K562 (cell line): ENCODE measurements at regions not wholly inside any gene's neighbourhood (a gene's known extent, or its start where the extent isn't known, plus 50 kb on each side); places are given as distances from the start of the nearest gene placed in this dataset.

ENCODE experiments used
- ATAC-seq: fragments of 200-7000 bp; cut with Tn5 transposase; 3 replicates; pipeline ENCODE4 v1.9.1; 2020; ENCODE audit warnings: moderate library complexity
- BruUV-seq: library from RNA; stranded (reverse); fragments of 400-500 nt; replicated peaks from 2 replicates; lab custom pipeline; 2021; lab: Mats Ljungman, UMichigan
- CTCF ChIA-PET: fragments of 300-600 bp; formaldehyde crosslinking; extraction: SDS; loops from one replicate; lab custom pipeline; 2021; ENCODE audit warnings: low intra/inter-chr PET ratio; lab: Yijun Ruan, JAX
- POLR2A ChIA-PET: fragments of 300-600, 350-650 bp; sonication (Branson Sonifier 250); formaldehyde crosslinking; extraction: SDS; loops from one replicate; lab custom pipeline; 2021; ENCODE audit warnings: antibody characterized with exemption, inconsistent platforms; lab: Yijun Ruan, JAX
- DNase-seq, 4 experiments: peaks; one replicate each; pipeline versions ENCODE4 v3.0.0 to v3.0.0-alpha.2; 2011 to 2018; ENCODE audit warnings: low spot score in 3 of 4, mixed read lengths in 3 of 4; ENCODE audit errors: extremely low read depth in 1 of 4
- FAIRE-seq: peaks from 2 replicates; lab custom pipeline; 2011; peaks lifted over from hg19 to GRCh38; lab: Jason Lieb, UNC
- H2AFZ ChIP-seq: 2 replicates; pipeline ENCODE4 v1.6.0; 2011; ENCODE audit warnings: low read depth, low read length, control low read depth, inconsistent platforms
- H3K27ac ChIP-seq: fragments of 200-600 bp; 3 replicates; pipeline ENCODE4 v1.8.0; 2011; ENCODE audit warnings: low read depth, mild to moderate bottlenecking, control low read depth, inconsistent platforms, low read length, moderate library complexity, mixed read lengths; ENCODE audit errors: extremely low read depth
- H3K27me3 ChIP-seq, 2 experiments: fragments of 300-600 bp in 1 of 2; 2 replicates in 1 of 2; 3 replicates in 1 of 2; pipeline versions ENCODE4 v1.6.0 to v1.8.0; 2011; ENCODE audit warnings: inconsistent platforms in 2 of 2, low read length in 2 of 2, mild to moderate bottlenecking in 1 of 2, mixed read lengths in 1 of 2, moderate library complexity in 1 of 2; ENCODE audit not compliant: control insufficient read depth in 2 of 2, insufficient read depth in 2 of 2
- H3K36me3 ChIP-seq: fragments of 300-600 bp; 3 replicates; pipeline ENCODE4 v1.8.0; 2011; ENCODE audit warnings: mild to moderate bottlenecking, low read length, inconsistent platforms; ENCODE audit not compliant: control insufficient read depth, insufficient read depth
- H3K4me1 ChIP-seq, 2 experiments: fragments of 200-600 bp in 1 of 2; replicated peaks in 1 of 2; 2 replicates in 1 of 2; 3 replicates in 1 of 2; pipeline versions ENCODE4 v1.5.1 to v1.8.0; 2011; ENCODE audit warnings: inconsistent platforms in 2 of 2, low read length in 2 of 2, mild to moderate bottlenecking in 1 of 2, mixed read lengths in 1 of 2, moderate library complexity in 1 of 2; ENCODE audit not compliant: control insufficient read depth in 2 of 2, insufficient read depth in 2 of 2
- H3K4me2 ChIP-seq: 2 replicates; pipeline ENCODE4 v1.6.1; 2011; ENCODE audit warnings: low read length, control low read depth, inconsistent platforms, mixed read lengths; ENCODE audit not compliant: insufficient read depth
- H3K4me3 ChIP-seq: fragments of 200-600 bp; sonication (generic), shearing (Covaris generic); 2 replicates; pipeline ENCODE4 v1.5.1; 2016; ENCODE audit warnings: control low read depth, inconsistent platforms
- H3K79me2 ChIP-seq: fragments of 200-600 bp; 3 replicates; pipeline ENCODE4 v1.8.0; 2011; ENCODE audit warnings: low read length, inconsistent platforms; ENCODE audit not compliant: control insufficient read depth, insufficient read depth
- H3K9ac ChIP-seq, 2 experiments: 2 replicates each; pipeline versions ENCODE4 v1.6.0 to v1.6.1; 2011; ENCODE audit warnings: low read depth in 2 of 2, low read length in 2 of 2, control low read depth in 1 of 2, inconsistent platforms in 1 of 2, mild to moderate bottlenecking in 1 of 2, mixed read lengths in 1 of 2; ENCODE audit not compliant: insufficient read depth in 1 of 2
- H3K9me1 ChIP-seq: one replicate; pipeline ENCODE4 v1.6.0; 2011; ENCODE audit warnings: inconsistent platforms, mild to moderate bottlenecking, low read length, moderate library complexity; ENCODE audit not compliant: control insufficient read depth, insufficient read depth
- H3K9me3 ChIP-seq: replicated peaks from 2 replicates; pipeline ENCODE4 v1.5.1; 2011; ENCODE audit warnings: low read depth, low read length, inconsistent platforms; ENCODE audit not compliant: control insufficient read depth, insufficient read depth
- H4K20me1 ChIP-seq: replicated peaks from 2 replicates; pipeline ENCODE4 v1.6.1; 2011; ENCODE audit warnings: low read length, inconsistent platforms, mixed read lengths; ENCODE audit not compliant: control insufficient read depth, insufficient read depth
- ARID4B ChIP-seq: sonication (generic); formaldehyde crosslinking; IDR thresholded peaks from 2 replicates; pipeline ENCODE4 v1.8.0; 2022; ENCODE audit warnings: mild to moderate bottlenecking, missing genetic modification reagents
- BCOR ChIP-seq: fragments of 450-650 bp; IDR thresholded peaks from 2 replicates; pipeline ENCODE4 v1.6.1; 2016
- BDP1 ChIP-seq: IDR thresholded peaks from 3 replicates; pipeline ENCODE4 v1.6.1; 2011; ENCODE audit not compliant: insufficient read length, insufficient read depth
- GATA2 ChIP-seq: sonication (generic); formaldehyde crosslinking; IDR thresholded peaks from 2 replicates; pipeline ENCODE4 v1.4.0; 2020; ENCODE audit warnings: mild to moderate bottlenecking, missing genetic modification reagents
- HDAC8 ChIP-seq: fragments of 450-650 bp; IDR thresholded peaks from 2 replicates; pipeline ENCODE4 v1.6.1; 2016; ENCODE audit warnings: mild to moderate bottlenecking, missing genetic modification characterization, moderate library complexity, missing compliant biosample characterization
- KAT2B ChIP-seq: IDR thresholded peaks from one replicate; pipeline ENCODE4 v1.6.1; 2012; ENCODE audit warnings: low read depth, mild to moderate bottlenecking, control low read depth, inconsistent platforms, low read length, moderate library complexity
- LEF1 ChIP-seq: fragments of 450-650 bp; IDR thresholded peaks from 2 replicates; pipeline ENCODE4 v1.6.1; 2016; ENCODE audit warnings: mild to moderate bottlenecking
- NCOA4 ChIP-seq: fragments of 450-650 bp; IDR thresholded peaks from 2 replicates; pipeline ENCODE4 v1.6.1; 2018; ENCODE audit warnings: mild to moderate bottlenecking; ENCODE audit not compliant: partially characterized antibody
- RHOXF2B ChIP-seq: fragments of 250-450 bp; sonication (Bioruptor Pico); conservative IDR thresholded peaks from 2 replicates; pipeline ENCODE4 v1.5.1; 2021
- SMAD1 ChIP-seq: fragments of 150-350 bp; IDR thresholded peaks from 2 replicates; pipeline ENCODE4 v1.6.1; 2014; ENCODE audit warnings: low read length, low read depth; ENCODE audit not compliant: partially characterized antibody
- in situ Hi-C: fragments of 300-500 bp; cut with MboI; formaldehyde crosslinking; loops from 4 replicates; pipeline ENCODE4 v1.15.0; 2018; ENCODE audit warnings: inconsistent platforms, mixed read lengths
- intact Hi-C: fragments of 100-400 bp; cut with micrococcal nuclease; formaldehyde crosslinking; loops from 2 replicates; pipeline ENCODE4 v1.14.2; 2022
- TF ChIP-seq, protein P1 (sequence below): fragments of 450-650 bp; formaldehyde crosslinking; IDR thresholded peaks from 2 replicates; pipeline ENCODE4 v1.4.0; 2022; ENCODE audit warnings: missing genetic modification characterization

DNA sequence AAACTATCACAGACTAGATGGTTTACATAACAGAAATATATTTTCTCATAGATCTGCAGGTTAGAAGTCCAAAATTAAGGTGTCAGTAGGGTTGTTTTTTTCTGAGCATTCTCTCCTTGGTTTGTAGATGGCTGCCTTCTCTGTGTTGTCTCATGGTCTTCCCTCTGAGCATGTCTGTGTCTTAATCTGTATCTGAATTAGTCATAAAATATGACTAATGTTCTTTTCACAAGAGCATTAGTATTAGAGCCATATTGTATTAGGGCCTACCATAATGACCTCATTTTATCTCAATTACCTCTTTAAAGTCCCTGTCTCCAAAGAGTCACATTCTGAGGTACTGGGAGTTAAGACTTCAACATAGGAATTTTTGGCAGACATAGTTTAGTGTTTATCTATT lies 77.2 kb upstream of the OBI1 start:
- BruUV-seq, result no TSS peak
- ATAC-seq, result no peak
- CTCF ChIA-PET, result no interaction called here

More for the DNA sequence above, 77.2 kb upstream of the OBI1 start:
- no peak overlapping the region for H3K4me2 ChIP-seq
- H3K27ac ChIP-seq, result no peak overlapping the region
- no peaks in the 10 kb centered on the region for H3K36me3 ChIP-seq
- H3K79me2 ChIP-seq, result no peaks in the 10 kb centered on the region
- H3K9me1 ChIP-seq, result no peaks in the 10 kb centered on the region
- no peak for FAIRE-seq
- H3K27me3 ChIP-seq, result no peaks in the 10 kb centered on the region
- no peak for DNase-seq
- intact Hi-C loops, result no loop called here
- H3K4me3 ChIP-seq, result no peak overlapping the region
- H3K9me3 ChIP-seq, result no peaks in the 10 kb centered on the region
- no peaks in the 10 kb centered on the region for H3K4me1 ChIP-seq
- no peak overlapping the region for H3K9ac ChIP-seq
- POLR2A ChIA-PET, result no interaction called here
- TF ChIP-seq NCOA4 (no peak), LEF1 (no peak), BCOR (no peak), BDP1 (no peak), RHOXF2B (CRISPR knock-in tag) (no peak), KAT2B (no peak), ARID4B (CRISPR knock-in tag) (no peak), GATA2 (CRISPR knock-in tag) (no peak), HDAC8 (no peak), SMAD1 (no peak)
- TF ChIP-seq, protein P1, sequence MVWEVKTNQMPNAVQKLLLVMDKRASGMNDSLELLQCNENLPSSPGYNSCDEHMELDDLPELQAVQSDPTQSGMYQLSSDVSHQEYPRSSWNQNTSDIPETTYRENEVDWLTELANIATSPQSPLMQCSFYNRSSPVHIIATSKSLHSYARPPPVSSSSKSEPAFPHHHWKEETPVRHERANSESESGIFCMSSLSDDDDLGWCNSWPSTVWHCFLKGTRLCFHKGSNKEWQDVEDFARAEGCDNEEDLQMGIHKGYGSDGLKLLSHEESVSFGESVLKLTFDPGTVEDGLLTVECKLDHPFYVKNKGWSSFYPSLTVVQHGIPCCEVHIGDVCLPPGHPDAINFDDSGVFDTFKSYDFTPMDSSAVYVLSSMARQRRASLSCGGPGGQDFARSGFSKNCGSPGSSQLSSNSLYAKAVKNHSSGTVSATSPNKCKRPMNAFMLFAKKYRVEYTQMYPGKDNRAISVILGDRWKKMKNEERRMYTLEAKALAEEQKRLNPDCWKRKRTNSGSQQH (CRISPR knock-in tag), result no peak
- H2AFZ ChIP-seq, result no peak overlapping the region
- in situ Hi-C loops, result no loop called here
- no peaks in the 10 kb centered on the region for H4K20me1 ChIP-seq
